ENCODE measurements at regions not wholly inside any gene's neighbourhood (a gene's known extent, or its start where the extent isn't known, plus 50 kb on each side); places are given as distances from the start of the nearest gene placed in this dataset.

- Histone ChIP-seq H3K27me3 (ENCODE audit: control insufficient read depth in 4 of 4, insufficient read depth in 4 of 4, low read length in 3 of 4) (peaks cover 0 to 9% (median 0%) of the 10 kb centered on the region in 4 donors), H3K4me1 (ENCODE audit: control insufficient read depth in 4 of 4, insufficient read depth in 4 of 4, low read length in 3 of 4) (no peaks in the 10 kb centered on the region), H3K27ac (ENCODE audit: low read depth in 1 of 2, low read length in 2 of 2) (no peak overlapping the region), H3K4me3 (ENCODE audit: low read depth in 1 of 3, low read length in 3 of 3) (no peak overlapping the region), H3K9ac (ENCODE audit: low read depth in 1 of 2, low read length in 2 of 2) (no peak overlapping the region), H3K9me3 (ENCODE audit: control insufficient read depth in 4 of 4, low read length in 3 of 4) (no peaks in the 10 kb centered on the region), H3K36me3 (ENCODE audit: control insufficient read depth in 4 of 4, insufficient read depth in 3 of 4, low read depth in 1 of 4, low read length in 3 of 4) (no peaks in the 10 kb centered on the region)
- TF ChIP-seq ZBTB33 (IDR thresholded peaks at IDR 0.05) (no peak), HNF4G (IDR thresholded peaks at IDR 0.05) (no peak), RAD21 (IDR thresholded peaks at IDR 0.05) (no peak), YY1 (IDR thresholded peaks at IDR 0.05) (no peak)
- WGBS = 56% methylated on average over 2 of the region's 2 CpGs
- DNase-seq (ENCODE audit: low spot score) = no peak
Measured at GRCh38 chr13:59230484-59231264, 933.1 kb downstream of the DIAPH3 start.

GRCh38 chr13:59236309-59236919 lies 927.3 kb downstream of the DIAPH3 start:
- Histone ChIP-seq H3K4me3 (ENCODE audit: low read depth in 1 of 3, low read length in 3 of 3) (no peak overlapping the region), H3K36me3 (ENCODE audit: control insufficient read depth in 4 of 4, insufficient read depth in 3 of 4, low read depth in 1 of 4, low read length in 3 of 4) (no peaks in the 10 kb centered on the region), H3K27ac (ENCODE audit: low read depth in 1 of 2, low read length in 2 of 2) (no peak overlapping the region), H3K9me3 (ENCODE audit: control insufficient read depth in 4 of 4, low read length in 3 of 4) (no peaks in the 10 kb centered on the region), H3K27me3 (ENCODE audit: control insufficient read depth in 4 of 4, insufficient read depth in 4 of 4, low read length in 3 of 4) (no peaks in the 10 kb centered on the region), H3K9ac (ENCODE audit: low read depth in 1 of 2, low read length in 2 of 2) (no peak overlapping the region), H3K4me1 (ENCODE audit: control insufficient read depth in 4 of 4, insufficient read depth in 4 of 4, low read length in 3 of 4) (no peaks in the 10 kb centered on the region)
- WGBS = 78% methylated on average over 5 of the region's 5 CpGs
- no peak for DNase-seq (ENCODE audit: low spot score)
- no peak for TF ChIP-seq JUND (IDR thresholded peaks at IDR 0.05)

- no peaks in the 10 kb centered on the region for H3K27me3 ChIP-seq (ENCODE audit: control insufficient read depth in 4 of 4, insufficient read depth in 4 of 4, low read length in 3 of 4)
- H3K4me3 ChIP-seq (ENCODE audit: low read depth in 1 of 3, low read length in 3 of 3) = no peak overlapping the region
- no peaks in the 10 kb centered on the region for H3K9me3 ChIP-seq (ENCODE audit: control insufficient read depth in 4 of 4, low read length in 3 of 4)
- no peak for DNase-seq (ENCODE audit: low spot score)
- no peak for TF ChIP-seq ZBTB33 (IDR thresholded peaks at IDR 0.05)
- no peak for TF ChIP-seq GABPA (IDR thresholded peaks at IDR 0.05 in 1 of 2, conservative IDR thresholded peaks at IDR 0.05 in 1 of 2)
- no peak for TF ChIP-seq REST (IDR thresholded peaks at IDR 0.05)
- no peak for TF ChIP-seq ATF3 (IDR thresholded peaks at IDR 0.05)
- TF ChIP-seq EGR1 (IDR thresholded peaks at IDR 0.05; ENCODE audit: low read depth in 2 of 2) = no peak
- no peak for TF ChIP-seq YY1 (IDR thresholded peaks at IDR 0.05)
- no peak for TF ChIP-seq FOXA2 (IDR thresholded peaks at IDR 0.05)
- TF ChIP-seq RXRA (IDR thresholded peaks at IDR 0.05) = no peak
- no peak for TF ChIP-seq RAD21 (IDR thresholded peaks at IDR 0.05)
- H3K4me1 ChIP-seq (ENCODE audit: control insufficient read depth in 4 of 4, insufficient read depth in 4 of 4, low read length in 3 of 4) = no peaks in the 10 kb centered on the region
- H3K9ac ChIP-seq (ENCODE audit: low read depth in 1 of 2, low read length in 2 of 2) = no peak overlapping the region
- H3K36me3 ChIP-seq (ENCODE audit: control insufficient read depth in 4 of 4, insufficient read depth in 3 of 4, low read depth in 1 of 4, low read length in 3 of 4) = no peaks in the 10 kb centered on the region
- H3K27ac ChIP-seq (ENCODE audit: low read depth in 1 of 2, low read length in 2 of 2) = no peak overlapping the region
- WGBS = 87% methylated on average over 1 of the region's 1 CpG
Measured at GRCh38 chr13:59236944-59237343, 926.8 kb downstream of the DIAPH3 start.
